ENCODE measurements at regions not wholly inside any gene's neighbourhood (a gene's known extent, or its start where the extent isn't known, plus 50 kb on each side); places are given as distances from the start of the nearest gene placed in this dataset.

DNA sequence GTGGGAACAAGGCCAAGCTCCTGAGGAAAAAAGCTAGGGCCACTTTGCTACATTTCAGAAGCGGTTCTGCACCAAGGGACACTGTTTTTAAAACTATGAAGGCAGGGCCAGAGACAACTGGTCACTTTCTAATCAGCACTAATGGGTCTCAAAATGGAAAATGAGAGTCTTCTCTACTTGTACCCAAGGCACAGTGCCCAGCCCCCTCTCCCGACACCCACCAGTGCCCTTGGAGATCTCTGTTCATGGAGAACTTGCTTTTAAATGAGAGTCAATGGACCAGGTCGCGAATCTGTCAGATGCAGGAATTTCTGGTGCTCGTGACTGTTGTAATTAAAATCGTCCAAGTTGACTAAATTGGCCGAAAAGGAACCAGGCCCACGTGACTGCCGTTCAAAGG is 591.6 kb downstream of the BCOR start:
- Mint-ChIP-seq H3K27me3 (ENCODE audit: insufficient read depth) (peaks cover 1% of the 10 kb centered on the region), H3K9me3 (peaks cover 40% of the 10 kb centered on the region), H3K27ac (no peak overlapping the region), H3K4me3 (no peak overlapping the region), H3K36me3 (ENCODE audit: low read depth) (no peaks in the 10 kb centered on the region), H3K4me1 (peaks cover 6% of the 10 kb centered on the region)
- Histone ChIP-seq H3K27me3 (ENCODE audit: control insufficient read depth, insufficient read depth, low read length, poor library complexity, severe bottlenecking) (no peaks in the 10 kb centered on the region), H3K9ac (ENCODE audit: extremely low read depth, low read length, poor library complexity, severe bottlenecking) (no peak overlapping the region), H3K27ac (ENCODE audit: low read depth, low read length) (no peak overlapping the region), H3K4me1 (ENCODE audit: control insufficient read depth, insufficient read depth, low read length) (no peaks in the 10 kb centered on the region), H3K4me3 (ENCODE audit: low read length) (no peak overlapping the region), H3K36me3 (ENCODE audit: control insufficient read depth, insufficient read depth, low read length) (no peaks in the 10 kb centered on the region), H3K9me3 (ENCODE audit: control insufficient read depth, low read length) (peaks cover 23% of the 10 kb centered on the region)
- TF ChIP-seq, protein P1, sequence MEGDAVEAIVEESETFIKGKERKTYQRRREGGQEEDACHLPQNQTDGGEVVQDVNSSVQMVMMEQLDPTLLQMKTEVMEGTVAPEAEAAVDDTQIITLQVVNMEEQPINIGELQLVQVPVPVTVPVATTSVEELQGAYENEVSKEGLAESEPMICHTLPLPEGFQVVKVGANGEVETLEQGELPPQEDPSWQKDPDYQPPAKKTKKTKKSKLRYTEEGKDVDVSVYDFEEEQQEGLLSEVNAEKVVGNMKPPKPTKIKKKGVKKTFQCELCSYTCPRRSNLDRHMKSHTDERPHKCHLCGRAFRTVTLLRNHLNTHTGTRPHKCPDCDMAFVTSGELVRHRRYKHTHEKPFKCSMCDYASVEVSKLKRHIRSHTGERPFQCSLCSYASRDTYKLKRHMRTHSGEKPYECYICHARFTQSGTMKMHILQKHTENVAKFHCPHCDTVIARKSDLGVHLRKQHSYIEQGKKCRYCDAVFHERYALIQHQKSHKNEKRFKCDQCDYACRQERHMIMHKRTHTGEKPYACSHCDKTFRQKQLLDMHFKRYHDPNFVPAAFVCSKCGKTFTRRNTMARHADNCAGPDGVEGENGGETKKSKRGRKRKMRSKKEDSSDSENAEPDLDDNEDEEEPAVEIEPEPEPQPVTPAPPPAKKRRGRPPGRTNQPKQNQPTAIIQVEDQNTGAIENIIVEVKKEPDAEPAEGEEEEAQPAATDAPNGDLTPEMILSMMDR (conservative IDR thresholded peaks at IDR 0.05), result no peak
- WGBS, 2 experiments (ENCODE audit: insufficient coverage in 1 of 2, insufficient read length in 1 of 2), result 90 to 92% methylated on average over 5 to 9 of the region's 9 CpGs
- DNase-seq, result no peak

DNA sequence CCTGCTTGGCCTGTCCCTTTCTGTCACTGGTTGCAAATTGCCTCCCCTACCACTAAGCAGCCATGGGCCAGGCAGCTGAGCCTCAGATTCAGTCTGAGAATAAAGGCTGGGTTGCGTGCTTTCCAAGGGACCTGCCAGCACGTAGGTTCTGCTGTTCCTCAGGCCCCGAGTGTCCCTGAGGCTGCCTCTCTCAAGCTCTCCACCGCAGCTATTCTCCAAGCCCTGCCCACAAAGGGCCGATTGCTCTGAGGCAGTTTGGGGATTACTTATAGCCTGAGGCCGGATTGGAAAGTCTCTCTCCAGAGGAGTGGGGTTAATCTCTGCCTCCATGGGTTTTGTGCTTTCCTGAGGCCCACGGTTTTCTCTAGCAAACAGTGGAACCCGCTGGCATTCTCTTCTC is 590.7 kb downstream of the BCOR start:
- H3K4me1 Mint-ChIP-seq, result peaks cover 14% of the 10 kb centered on the region
- whole genome bisulfite sequencing, 2 experiments (ENCODE audit: insufficient coverage in 1 of 2, insufficient read length in 1 of 2), result 86% methylated on average over 8 of the region's 8 CpGs; no CpG with 5 or more reads in 1 of the 2 experiments
- peaks cover 6% of the 10 kb centered on the region for H3K4me1 ChIP-seq (ENCODE audit: control insufficient read depth, insufficient read depth, low read length)
- peaks cover 23% of the 10 kb centered on the region for H3K9me3 ChIP-seq (ENCODE audit: control insufficient read depth, low read length)
- H3K36me3 ChIP-seq (ENCODE audit: control insufficient read depth, insufficient read depth, low read length), result no peaks in the 10 kb centered on the region
- no peak overlapping the region for H3K9ac ChIP-seq (ENCODE audit: extremely low read depth, low read length, poor library complexity, severe bottlenecking)
- TF ChIP-seq, protein P1 (conservative IDR thresholded peaks at IDR 0.05), result no peak
- H3K9me3 Mint-ChIP-seq, result peaks cover 36% of the 10 kb centered on the region
- no peak overlapping the region for H3K27ac ChIP-seq (ENCODE audit: low read depth, low read length)
- no peaks in the 10 kb centered on the region for H3K36me3 Mint-ChIP-seq (ENCODE audit: low read depth)
- H3K27me3 ChIP-seq (ENCODE audit: control insufficient read depth, insufficient read depth, low read length, poor library complexity, severe bottlenecking), result no peaks in the 10 kb centered on the region
- H3K4me3 Mint-ChIP-seq, result no peak overlapping the region
- H3K4me3 ChIP-seq (ENCODE audit: low read length), result no peak overlapping the region
- H3K27ac Mint-ChIP-seq, result no peak overlapping the region
- H3K27me3 Mint-ChIP-seq (ENCODE audit: insufficient read depth), result no peaks in the 10 kb centered on the region
- peak; percentile 53 for DNase-seq

DNA sequence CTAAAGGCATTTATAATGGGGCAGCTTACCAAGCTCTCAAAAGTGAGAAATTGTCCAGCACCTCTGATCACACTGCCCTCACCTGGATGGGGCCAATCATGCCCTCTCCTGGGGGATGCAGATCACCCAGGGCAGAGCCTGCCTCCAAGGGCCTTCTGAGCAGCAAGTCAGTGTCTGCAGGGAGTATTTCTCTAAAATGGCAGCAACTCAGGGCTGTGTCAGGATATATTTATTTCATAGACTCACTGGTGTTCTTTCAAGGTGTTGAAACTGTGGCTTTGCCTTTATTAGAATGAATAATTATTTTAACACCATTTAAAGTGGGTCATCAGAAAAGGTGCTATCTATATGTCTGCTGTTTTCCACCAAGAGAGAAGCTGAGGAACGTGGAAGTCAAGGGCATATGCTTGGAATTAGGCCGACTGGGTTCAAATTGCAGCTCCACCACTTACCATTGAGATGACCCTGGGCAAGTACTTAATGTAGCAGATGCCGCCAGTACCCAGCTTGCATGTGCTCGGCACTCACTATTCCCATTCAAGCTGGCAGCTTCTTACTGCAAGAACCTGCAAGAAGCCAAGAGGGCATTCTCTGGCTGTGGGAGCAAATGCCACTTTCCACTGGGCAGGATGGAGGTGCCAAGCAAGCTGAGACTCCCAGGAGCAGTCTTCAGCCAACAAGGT is 590.0 kb downstream of the BCOR start:
- Histone ChIP-seq H3K27me3 (ENCODE audit: control insufficient read depth, insufficient read depth, low read length, poor library complexity, severe bottlenecking) (no peaks in the 10 kb centered on the region), H3K36me3 (ENCODE audit: control insufficient read depth, insufficient read depth, low read length) (no peaks in the 10 kb centered on the region), H3K4me1 (ENCODE audit: control insufficient read depth, insufficient read depth, low read length) (peaks cover 6% of the 10 kb centered on the region), H3K27ac (ENCODE audit: low read depth, low read length) (no peak overlapping the region), H3K4me3 (ENCODE audit: low read length) (no peak overlapping the region), H3K9ac (ENCODE audit: extremely low read depth, low read length, poor library complexity, severe bottlenecking) (no peak overlapping the region), H3K9me3 (ENCODE audit: control insufficient read depth, low read length) (peaks cover 23% of the 10 kb centered on the region)
- H3K4me3 Mint-ChIP-seq, result no peak overlapping the region
- TF ChIP-seq, protein P1 (conservative IDR thresholded peaks at IDR 0.05), result peak; percentile 17
- no peak for DNase-seq
- no peaks in the 10 kb centered on the region for H3K36me3 Mint-ChIP-seq (ENCODE audit: low read depth)
- 96% methylated on average over 4 of the region's 4 CpGs; no CpG with 5 or more reads in 1 of the 2 experiments for WGBS, 2 experiments (ENCODE audit: insufficient coverage in 1 of 2, insufficient read length in 1 of 2)
- peaks cover 41% of the 10 kb centered on the region for H3K9me3 Mint-ChIP-seq
- H3K27me3 Mint-ChIP-seq (ENCODE audit: insufficient read depth), result no peaks in the 10 kb centered on the region
- no peak overlapping the region for H3K27ac Mint-ChIP-seq
- peaks cover 19% of the 10 kb centered on the region for H3K4me1 Mint-ChIP-seq

All from endodermal cell (in vitro differentiated cells).